Activated naive CD4-positive, alpha-beta T cell treated with anti-CD3 and anti-CD28 coated beads, Interleukin-2, amount 10 ng/mL, durations not matched to agents 7 days and 5 days (primary cell): ENCODE measurements at regions not wholly inside any gene's neighbourhood (a gene's known extent, or its start where the extent isn't known, plus 50 kb on each side); places are given as distances from the start of the nearest gene placed in this dataset.
"Not testable (repeated sequence)": the region's sequence is repeated elsewhere in the genome, so short reads cannot be mapped to it uniquely, and the experiment has no call there.

Experiments used
- CTCF ChIA-PET: fragments of 350-600 bp; sonication (Branson Sonifier 250); formaldehyde crosslinking; loops from one replicate; lab custom pipeline; 2021; ENCODE audit warnings: antibody characterized with exemption; lab: Charles Lee
- DNase-seq: peaks from one replicate; pipeline ENCODE4 v3.0.0-alpha.2; 2020
- H3K27ac Mint-ChIP-seq: one replicate; pipeline ENCODE4 v1.8.0; 2021; ENCODE audit warnings: mild to moderate bottlenecking, moderate library complexity, mixed read lengths
- H3K27me3 Mint-ChIP-seq: one replicate; pipeline ENCODE4 v1.8.0; 2021; ENCODE audit warnings: mild to moderate bottlenecking, mixed read lengths
- H3K36me3 Mint-ChIP-seq: one replicate; pipeline ENCODE4 v1.8.0; 2021; ENCODE audit warnings: mixed read lengths
- H3K4me1 Mint-ChIP-seq: one replicate; pipeline ENCODE4 v1.8.0; 2021; ENCODE audit warnings: mixed read lengths
- H3K4me3 Mint-ChIP-seq: one replicate; pipeline ENCODE4 v1.8.0; 2021; ENCODE audit warnings: mild to moderate bottlenecking, moderate library complexity, mixed read lengths
- H3K9me3 Mint-ChIP-seq: one replicate; pipeline ENCODE4 v1.8.0; 2021; ENCODE audit warnings: mixed read lengths

GRCh38 chrX:34841205-34841604 lies 101.4 kb upstream of the FAM47B start:
- CTCF ChIA-PET, H3K27ac Mint-ChIP-seq, H3K4me1 Mint-ChIP-seq, H3K27me3 Mint-ChIP-seq, DNase-seq, H3K36me3 Mint-ChIP-seq, H3K4me3 Mint-ChIP-seq, H3K9me3 Mint-ChIP-seq: not testable (repeated sequence)

- no peaks in the 10 kb centered on the region for H3K27me3 Mint-ChIP-seq
Measured at GRCh38 chrX:34848281-34848680, 94.3 kb upstream of the FAM47B start.

GRCh38 chrX:34849371-34849770 lies 93.2 kb upstream of the FAM47B start:
- no peak for DNase-seq
- CTCF ChIA-PET, result no interaction called here
- H3K4me3 Mint-ChIP-seq, result no peak overlapping the region
- no peaks in the 10 kb centered on the region for H3K4me1 Mint-ChIP-seq
- H3K27me3 Mint-ChIP-seq, result no peaks in the 10 kb centered on the region
- no peak overlapping the region for H3K27ac Mint-ChIP-seq
- no peaks in the 10 kb centered on the region for H3K36me3 Mint-ChIP-seq
- peaks cover 2% of the 10 kb centered on the region for H3K9me3 Mint-ChIP-seq

More at GRCh38 chrX:34848281-34848680, 94.3 kb upstream of the FAM47B start:
- H3K4me1 Mint-ChIP-seq, result no peaks in the 10 kb centered on the region
- peaks cover 2% of the 10 kb centered on the region for H3K9me3 Mint-ChIP-seq
- H3K4me3 Mint-ChIP-seq, result no peak overlapping the region
- CTCF ChIA-PET, result no interaction called here
- H3K27ac Mint-ChIP-seq, result no peak overlapping the region
- no peak for DNase-seq
- no peaks in the 10 kb centered on the region for H3K36me3 Mint-ChIP-seq

GRCh38 chrX:34859191-34859590 lies 83.4 kb upstream of the FAM47B start:
- CTCF ChIA-PET, result no interaction called here
- no peaks in the 10 kb centered on the region for H3K36me3 Mint-ChIP-seq
- no peak overlapping the region for H3K4me3 Mint-ChIP-seq
- H3K27me3 Mint-ChIP-seq, result no peaks in the 10 kb centered on the region
- no peak overlapping the region for H3K27ac Mint-ChIP-seq
- H3K9me3 Mint-ChIP-seq, result peaks cover 5% of the 10 kb centered on the region
- DNase-seq, result no peak
- no peaks in the 10 kb centered on the region for H3K4me1 Mint-ChIP-seq

GRCh38 chrX:34863906-34864305 lies 78.7 kb upstream of the FAM47B start:
- Mint-ChIP-seq H3K9me3 (peaks cover 1% of the 10 kb centered on the region), H3K4me1 (no peaks in the 10 kb centered on the region), H3K27ac (no peak overlapping the region), H3K36me3 (no peaks in the 10 kb centered on the region), H3K4me3 (no peak overlapping the region), H3K27me3 (no peaks in the 10 kb centered on the region)
- no peak for DNase-seq
- CTCF ChIA-PET, result no interaction called here

DNA sequence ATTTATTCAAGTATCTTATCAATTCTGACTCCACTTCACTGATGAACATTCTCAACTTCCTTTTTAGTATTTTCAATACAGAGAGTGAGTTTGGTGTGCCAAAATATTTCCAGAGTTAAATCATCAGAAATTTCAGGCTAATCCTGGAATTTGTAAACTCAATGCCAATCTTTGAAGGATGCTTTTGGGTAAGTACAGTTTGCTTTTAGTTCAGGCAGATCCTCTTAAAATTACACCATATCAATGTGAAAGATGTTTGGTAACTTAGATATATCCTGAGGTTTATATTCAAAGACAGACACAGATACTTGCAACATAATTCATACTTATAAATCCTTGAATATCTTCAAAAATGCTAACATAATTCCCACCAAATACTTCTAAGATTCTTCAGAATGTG lies 76.0 kb upstream of the FAM47B start:
- Mint-ChIP-seq H3K4me1 (no peaks in the 10 kb centered on the region), H3K27me3 (no peaks in the 10 kb centered on the region), H3K27ac (no peak overlapping the region), H3K36me3 (no peaks in the 10 kb centered on the region), H3K4me3 (no peak overlapping the region), H3K9me3 (peaks cover 4% of the 10 kb centered on the region)
- DNase-seq, result no peak
- CTCF ChIA-PET, result no interaction called here

DNA sequence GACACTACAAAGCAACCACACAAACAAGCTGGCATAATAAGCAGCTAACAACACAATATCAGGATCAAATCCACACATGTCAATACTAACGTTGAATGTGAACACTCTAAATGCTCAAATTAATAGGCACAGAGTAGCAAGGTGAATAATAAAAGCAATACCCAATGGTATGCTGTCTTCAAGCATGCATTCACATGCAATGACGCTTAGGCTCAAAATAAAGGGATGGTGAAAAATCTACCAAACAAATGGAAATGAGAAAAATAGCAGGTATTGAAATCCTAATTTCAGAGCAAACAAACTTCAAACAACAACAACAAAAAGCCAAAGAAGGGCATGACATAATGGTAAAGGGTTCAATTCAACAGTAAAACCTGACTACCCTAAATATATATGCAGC lies 74.0 kb upstream of the FAM47B start:
- no peaks in the 10 kb centered on the region for H3K36me3 Mint-ChIP-seq
- no peaks in the 10 kb centered on the region for H3K27me3 Mint-ChIP-seq
- CTCF ChIA-PET, result no interaction called here
- no peak overlapping the region for H3K27ac Mint-ChIP-seq
- H3K4me1 Mint-ChIP-seq, result no peaks in the 10 kb centered on the region
- H3K4me3 Mint-ChIP-seq, result no peak overlapping the region
- no peak for DNase-seq
- peaks cover 4% of the 10 kb centered on the region for H3K9me3 Mint-ChIP-seq

GRCh38 chrX:34873500-34874225 lies 68.9 kb upstream of the FAM47B start:
- Mint-ChIP-seq H3K36me3 (no peaks in the 10 kb centered on the region), H3K9me3 (peaks cover 2% of the 10 kb centered on the region), H3K4me3 (no peak overlapping the region), H3K27ac (no peak overlapping the region), H3K27me3 (no peaks in the 10 kb centered on the region), H3K4me1 (no peaks in the 10 kb centered on the region)
- no peak for DNase-seq
- CTCF ChIA-PET, result no interaction called here

- H3K4me1 Mint-ChIP-seq, result no peaks in the 10 kb centered on the region
- no peak overlapping the region for H3K4me3 Mint-ChIP-seq
Measured at GRCh38 chrX:34874763-34875162, 67.8 kb upstream of the FAM47B start.

GRCh38 chrX:34875204-34875603 lies 67.4 kb upstream of the FAM47B start:
- Mint-ChIP-seq H3K9me3 (no peaks in the 10 kb centered on the region), H3K4me3 (no peak overlapping the region), H3K36me3 (no peaks in the 10 kb centered on the region), H3K27ac (no peak overlapping the region), H3K4me1 (no peaks in the 10 kb centered on the region), H3K27me3 (no peaks in the 10 kb centered on the region)
- CTCF ChIA-PET, result no interaction called here
- no peak for DNase-seq

More at GRCh38 chrX:34874763-34875162, 67.8 kb upstream of the FAM47B start:
- DNase-seq, result no peak
- Mint-ChIP-seq H3K27me3 (no peaks in the 10 kb centered on the region), H3K36me3 (no peaks in the 10 kb centered on the region), H3K27ac (no peak overlapping the region), H3K9me3 (no peaks in the 10 kb centered on the region)
- CTCF ChIA-PET, result no interaction called here

- Mint-ChIP-seq H3K4me1 (no peaks in the 10 kb centered on the region), H3K9me3 (no peaks in the 10 kb centered on the region), H3K27ac (no peak overlapping the region), H3K27me3 (no peaks in the 10 kb centered on the region), H3K4me3 (no peak overlapping the region), H3K36me3 (no peaks in the 10 kb centered on the region)
- CTCF ChIA-PET, result no interaction called here
- DNase-seq, result no peak
Measured at GRCh38 chrX:34877436-34877835, 65.2 kb upstream of the FAM47B start.

DNA sequence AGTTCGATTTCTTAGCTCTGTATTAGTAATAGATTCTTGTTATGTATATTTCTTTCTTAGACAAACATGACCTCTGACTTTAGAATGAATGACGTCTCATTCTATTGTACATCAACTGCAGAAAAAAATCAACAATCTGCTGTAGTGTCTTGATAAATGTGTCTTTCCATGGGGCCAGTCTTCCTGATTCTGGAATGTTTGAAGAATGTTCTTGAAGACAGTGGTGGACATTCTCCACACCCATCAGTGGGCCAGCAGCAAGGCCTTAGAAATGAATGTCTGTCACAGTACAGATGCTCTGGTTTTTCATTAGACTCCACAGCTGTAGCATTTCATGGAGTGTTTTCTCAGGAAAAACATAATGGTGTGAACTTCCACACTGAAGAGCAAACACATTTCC lies 63.2 kb upstream of the FAM47B start:
- no peaks in the 10 kb centered on the region for H3K36me3 Mint-ChIP-seq

DNA sequence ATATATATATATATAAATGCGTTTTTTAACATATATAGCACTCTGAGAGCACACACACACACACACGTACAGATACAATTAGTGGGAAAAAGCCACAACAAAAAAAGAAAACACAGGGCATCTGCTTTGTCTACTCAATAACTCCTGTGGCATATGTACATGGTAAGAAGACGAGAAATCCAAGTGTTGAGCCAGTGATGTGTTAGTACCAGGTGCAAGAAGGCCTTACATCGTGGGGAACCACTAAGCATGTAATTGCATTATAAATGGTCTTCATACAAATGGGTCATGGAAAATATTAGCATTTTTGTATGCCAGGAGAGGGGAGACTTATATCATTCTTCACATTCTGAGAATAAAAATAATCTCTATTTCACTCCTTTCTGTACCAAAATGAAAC lies 62.7 kb upstream of the FAM47B start:
- no peak for DNase-seq
- Mint-ChIP-seq H3K9me3 (no peaks in the 10 kb centered on the region), H3K36me3 (no peaks in the 10 kb centered on the region), H3K27me3 (no peaks in the 10 kb centered on the region), H3K4me3 (no peak overlapping the region), H3K4me1 (no peaks in the 10 kb centered on the region), H3K27ac (no peak overlapping the region)
- CTCF ChIA-PET, result no interaction called here

More for the DNA sequence above, 63.2 kb upstream of the FAM47B start:
- no peaks in the 10 kb centered on the region for H3K4me1 Mint-ChIP-seq
- no peak for DNase-seq
- CTCF ChIA-PET, result no interaction called here
- H3K27me3 Mint-ChIP-seq, result no peaks in the 10 kb centered on the region
- no peak overlapping the region for H3K4me3 Mint-ChIP-seq
- no peak overlapping the region for H3K27ac Mint-ChIP-seq
- H3K9me3 Mint-ChIP-seq, result no peaks in the 10 kb centered on the region

GRCh38 chrX:34880656-34881055 lies 61.9 kb upstream of the FAM47B start:
- H3K36me3 Mint-ChIP-seq, result no peaks in the 10 kb centered on the region
- H3K27me3 Mint-ChIP-seq, result no peaks in the 10 kb centered on the region
- H3K4me3 Mint-ChIP-seq, result no peak overlapping the region
- no peak for DNase-seq
- H3K9me3 Mint-ChIP-seq, result no peaks in the 10 kb centered on the region
- H3K4me1 Mint-ChIP-seq, result no peaks in the 10 kb centered on the region
- no peak overlapping the region for H3K27ac Mint-ChIP-seq
- CTCF ChIA-PET, result no interaction called here

- Mint-ChIP-seq H3K36me3 (no peaks in the 10 kb centered on the region), H3K27me3 (no peaks in the 10 kb centered on the region), H3K4me3 (no peak overlapping the region), H3K27ac (no peak overlapping the region), H3K4me1 (no peaks in the 10 kb centered on the region), H3K9me3 (no peaks in the 10 kb centered on the region)
- no peak for DNase-seq
- CTCF ChIA-PET, result no interaction called here
Measured at GRCh38 chrX:34881671-34882070, 60.9 kb upstream of the FAM47B start.
